HG02852 (cell line): ENCODE measurements at regions not wholly inside any gene's neighbourhood (a gene's known extent, or its start where the extent isn't known, plus 50 kb on each side); places are given as distances from the start of the nearest gene placed in this dataset.

Experiments used
- ATAC-seq: cut with Tn5 transposase; IDR thresholded peaks from one replicate; pipeline ENCODE4 v1.9.1; 2021; ENCODE audit warnings: mild to moderate bottlenecking, moderate library complexity; ENCODE audit not compliant: unreplicated experiment

DNA sequence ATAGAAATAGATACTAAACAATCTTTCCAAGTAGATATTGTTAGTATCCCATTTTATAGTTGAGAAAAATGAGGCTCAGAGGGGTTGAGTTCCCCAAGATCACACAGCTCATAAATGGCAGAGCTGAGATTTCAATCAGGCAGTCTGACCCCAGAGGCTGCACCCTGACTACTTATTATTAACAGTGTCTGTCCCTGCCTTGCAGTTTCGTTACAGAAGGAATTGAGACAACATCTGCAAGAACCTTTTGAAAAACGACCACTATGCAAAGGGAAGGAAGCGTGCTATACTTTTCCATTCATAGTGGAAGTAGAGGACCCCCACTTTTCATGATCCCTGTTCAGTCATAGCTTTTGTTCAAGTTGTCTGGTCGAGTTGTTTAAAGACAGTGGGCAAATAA lies 53.2 kb upstream of the SEC11C start:
- ATAC-seq: no peak

GRCh38 chr18:59087391-59087790 lies 52.3 kb upstream of the SEC11C start:
- no peak for ATAC-seq
